PC-9 (cell line): ENCODE measurements at regions not wholly inside any gene's neighbourhood (a gene's known extent, or its start where the extent isn't known, plus 50 kb on each side); places are given as distances from the start of the nearest gene placed in this dataset.

Experiments
- BruUV-seq: library from RNA; stranded (reverse); fragments of 400-500 nt; replicated peaks from 2 replicates; lab custom pipeline; 2021; lab: Mats Ljungman, UMichigan
- CTCF ChIA-PET: fragments of 300-600 bp; sonication (Branson Sonifier 250); formaldehyde crosslinking; loops from one replicate; lab custom pipeline; 2022; ENCODE audit warnings: antibody characterized with exemption; lab: Charles Lee
- POLR2A ChIA-PET: fragments of 300-600 bp; sonication (Branson Sonifier 250); formaldehyde crosslinking; loops from one replicate; lab custom pipeline; 2022; ENCODE audit warnings: antibody characterized with exemption; ENCODE audit not compliant: unreplicated experiment; lab: Charles Lee
- DNase-seq, 2 experiments: peaks; one replicate each; pipeline versions ENCODE4 v3.0.0 to v3.0.0-alpha.2; 2015 to 2022; ENCODE audit warnings: mixed read lengths in 1 of 2
- H2AFZ ChIP-seq: fragments of 200-600 bp; sonication (generic); 2 replicates; pipeline ENCODE4 v1.8.1; 2017; ENCODE audit warnings: antibody characterized with exemption
- H3F3A ChIP-seq: fragments of 200-600 bp; sonication (generic); 2 replicates; pipeline ENCODE4 v1.8.1; 2017; ENCODE audit warnings: antibody characterized with exemption, mild to moderate bottlenecking, low read depth; ENCODE audit not compliant: insufficient read depth
- H3K27ac ChIP-seq: fragments of 200-600 bp; sonication (generic); 2 replicates; pipeline ENCODE4 v1.6.1; 2016; ENCODE audit warnings: mixed run types
- H3K27me3 ChIP-seq: fragments of 200-600 bp; sonication (generic); 2 replicates; pipeline ENCODE4 v1.6.1; 2016; ENCODE audit warnings: low read depth, mixed run types; ENCODE audit not compliant: insufficient read depth
- H3K36me3 ChIP-seq: fragments of 200-600 bp; sonication (generic); 2 replicates; pipeline ENCODE4 v1.6.1; 2016; ENCODE audit warnings: low read depth, mixed run types
- H3K4me1 ChIP-seq: fragments of 200-600 bp; sonication (generic); replicated peaks from 2 replicates; pipeline ENCODE4 v1.6.1; 2016; ENCODE audit warnings: mixed run types; ENCODE audit not compliant: insufficient read depth
- H3K4me2 ChIP-seq: fragments of 200-600 bp; sonication (generic); 2 replicates; pipeline ENCODE4 v1.6.1; 2017; ENCODE audit warnings: mixed run types
- H3K4me3 ChIP-seq: fragments of 200-600 bp; sonication (generic); 2 replicates; pipeline ENCODE4 v1.6.1; 2016; ENCODE audit warnings: mixed run types
- H3K79me2 ChIP-seq: fragments of 200-600 bp; sonication (generic); 2 replicates; pipeline ENCODE4 v1.6.1; 2017; ENCODE audit warnings: low read depth, mixed run types
- H3K9me2 ChIP-seq: fragments of 200-600 bp; sonication (generic); 2 replicates; pipeline ENCODE4 v1.8.1; 2017; ENCODE audit warnings: mild to moderate bottlenecking; ENCODE audit not compliant: insufficient read depth
- H3K9me3 ChIP-seq: fragments of 200-600 bp; sonication (generic); 2 replicates; pipeline ENCODE4 v1.8.1; 2016; ENCODE audit warnings: low read depth; ENCODE audit not compliant: insufficient read depth
- H4K20me1 ChIP-seq: fragments of 200-600 bp; sonication (generic); 2 replicates; pipeline ENCODE4 v1.8.1; 2017; ENCODE audit not compliant: insufficient read depth
- CTCF ChIP-seq: fragments of 200-600 bp; sonication (generic); conservative IDR thresholded peaks from 2 replicates; pipeline ENCODE4 v1.6.1; 2017; ENCODE audit warnings: mixed run types, antibody characterized with exemption, mild to moderate bottlenecking, moderate library complexity
- EZH2 ChIP-seq: fragments of 200-600 bp; sonication (generic); IDR thresholded peaks from 2 replicates; pipeline ENCODE4 v1.8.0; 2017; ENCODE audit warnings: antibody characterized with exemption, low read depth
- intact Hi-C: fragments of 100-400 bp; cut with micrococcal nuclease; formaldehyde crosslinking; loops from one replicate; pipeline ENCODE4 v1.10.0; 2022; ENCODE audit not compliant: unreplicated experiment

GRCh38 chr5:107124376-107124775 is 546.4 kb downstream of the EFNA5 start:
- 0 out of 2 replicates have a peak overlapping the region, but pooled peaks have one; percentile 17 for H2AFZ ChIP-seq
- H3K27me3 ChIP-seq, result no peaks in the 10 kb centered on the region
- CTCF ChIA-PET, result no interaction called here
- intact Hi-C loops, result no loop called here
- H3K4me2 ChIP-seq, result no peak overlapping the region
- no peak overlapping the region for H3K4me3 ChIP-seq
- no peak overlapping the region for H3K27ac ChIP-seq
- BruUV-seq, result no TSS peak
- TF ChIP-seq CTCF (no peak), EZH2 (no peak)
- no peaks in the 10 kb centered on the region; the same call in 1 of the 2 replicates for H3K9me2 ChIP-seq
- no peaks in the 10 kb centered on the region for H3F3A ChIP-seq
- no peaks in the 10 kb centered on the region for H3K4me1 ChIP-seq
- H4K20me1 ChIP-seq, result no peaks in the 10 kb centered on the region
- POLR2A ChIA-PET, result no interaction called here
- H3K9me3 ChIP-seq, result no peaks in the 10 kb centered on the region
- no peaks in the 10 kb centered on the region for H3K36me3 ChIP-seq
- DNase-seq, result no peak
- H3K79me2 ChIP-seq, result no peaks in the 10 kb centered on the region

GRCh38 chr5:107123014-107123413 is 547.7 kb downstream of the EFNA5 start:
- BruUV-seq, result no TSS peak
- Histone ChIP-seq H3K27me3 (no peaks in the 10 kb centered on the region), H3K4me1 (no peaks in the 10 kb centered on the region), H3K9me3 (no peaks in the 10 kb centered on the region), H3K36me3 (no peaks in the 10 kb centered on the region), H3K27ac (no peak overlapping the region), H3K4me3 (no peak overlapping the region), H3K79me2 (no peaks in the 10 kb centered on the region), H2AFZ (no peak overlapping the region), H3K4me2 (no peak overlapping the region), H4K20me1 (no peaks in the 10 kb centered on the region), H3K9me2 (no peaks in the 10 kb centered on the region; the same call in 1 of the 2 replicates), H3F3A (no peaks in the 10 kb centered on the region)
- DNase-seq, result no peak
- intact Hi-C loops, result no loop called here
- POLR2A ChIA-PET, result interaction anchor here (0.8 kb wide), 1 partner anchor 82 kb away, joined by 3 read pairs; no protein-coding TSS in a partner anchor
- CTCF ChIA-PET, result no interaction called here
- no peak for TF ChIP-seq CTCF
- no peak for TF ChIP-seq EZH2

DNA sequence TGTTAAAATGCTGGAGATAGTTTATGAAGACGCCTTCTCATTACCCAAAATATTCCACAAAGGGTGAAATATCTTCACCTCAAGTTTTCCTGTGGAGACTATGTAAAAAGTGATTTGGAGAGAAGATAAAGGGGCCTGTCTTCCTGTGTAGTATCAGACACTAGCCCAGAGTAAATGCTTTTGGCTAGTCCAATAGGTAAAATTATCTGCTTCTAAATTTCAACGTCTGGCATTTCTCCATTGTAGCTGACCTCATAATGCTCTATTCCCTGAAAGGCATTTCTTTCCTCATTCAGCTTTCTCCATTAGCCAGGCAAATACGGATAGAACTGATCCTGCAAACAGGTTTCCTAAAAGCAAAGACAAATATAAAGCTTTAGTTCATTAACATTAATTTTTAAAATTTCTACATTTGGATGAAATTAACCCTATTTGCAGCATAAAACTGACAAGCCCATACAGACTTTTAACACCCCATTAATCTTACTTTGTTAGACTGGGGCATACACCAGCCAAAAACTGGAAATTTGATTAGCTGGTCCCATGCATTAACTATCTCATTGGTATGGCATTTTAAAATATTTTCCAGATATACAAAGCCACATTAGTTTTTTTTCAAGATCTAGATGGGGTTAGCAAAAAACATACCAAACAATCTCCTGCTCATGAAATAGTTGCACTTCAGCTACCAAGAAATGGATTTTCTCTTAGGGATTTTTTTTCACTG is 548.8 kb downstream of the EFNA5 start:
- no peaks in the 10 kb centered on the region for H3K9me3 ChIP-seq
- H3K36me3 ChIP-seq, result no peaks in the 10 kb centered on the region
- H3K4me2 ChIP-seq, result no peak overlapping the region
- CTCF ChIA-PET, result no interaction called here
- H3K4me1 ChIP-seq, result no peaks in the 10 kb centered on the region
- H3K4me3 ChIP-seq, result no peak overlapping the region
- POLR2A ChIA-PET, result no interaction called here
- intact Hi-C loops, result no loop called here
- H3K9me2 ChIP-seq, result no peaks in the 10 kb centered on the region; the same call in 1 of the 2 replicates
- no peaks in the 10 kb centered on the region for H3K27me3 ChIP-seq
- no peaks in the 10 kb centered on the region for H3K79me2 ChIP-seq
- BruUV-seq, result no TSS peak
- TF ChIP-seq EZH2 (no peak), CTCF (no peak)
- H2AFZ ChIP-seq, result no peak overlapping the region
- DNase-seq, result no peak
- H3K27ac ChIP-seq, result no peak overlapping the region
- H4K20me1 ChIP-seq, result no peaks in the 10 kb centered on the region
- no peaks in the 10 kb centered on the region for H3F3A ChIP-seq
